HG02642 (cell line): ENCODE measurements at regions not wholly inside any gene's neighbourhood (a gene's known extent, or its start where the extent isn't known, plus 50 kb on each side); places are given as distances from the start of the nearest gene placed in this dataset.
A peak's percentile ranks its signal among the peaks of the same experiment; 100 is the strongest.
"Not testable (repeated sequence)": the region's sequence is repeated elsewhere in the genome, so short reads cannot be mapped to it uniquely, and the experiment has no call there.

Experiments used
- ATAC-seq: cut with Tn5 transposase; IDR thresholded peaks from one replicate; pipeline ENCODE4 v1.9.1; 2021; ENCODE audit warnings: mild to moderate bottlenecking; ENCODE audit not compliant: unreplicated experiment, poor library complexity

GRCh38 chr5:159493696-159494095 is 163.4 kb upstream of the IL12B start:
- no peak for ATAC-seq

GRCh38 chr5:159496773-159497172 is 166.5 kb upstream of the IL12B start:
- no peak for ATAC-seq

DNA sequence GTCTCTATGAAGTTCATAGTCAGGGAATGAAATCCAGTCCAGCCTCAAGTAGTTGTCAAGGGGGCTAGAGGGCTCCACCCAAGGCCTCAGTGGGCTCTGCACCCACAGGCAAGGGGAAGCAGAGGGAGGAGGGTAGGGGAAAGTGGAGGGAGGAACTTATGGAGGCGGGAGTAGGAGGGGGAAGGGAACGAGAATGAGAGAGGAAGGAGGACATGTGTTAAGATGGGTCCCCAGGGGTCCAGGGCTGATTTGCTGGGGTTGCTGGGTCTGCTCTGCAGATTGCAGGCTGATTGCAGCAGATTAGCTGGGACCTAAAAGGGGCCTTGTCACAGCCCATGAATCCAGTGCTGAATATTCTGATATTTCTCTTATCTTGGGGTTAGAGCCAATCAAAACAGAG is 166.9 kb upstream of the IL12B start:
- ATAC-seq: no peak

DNA sequence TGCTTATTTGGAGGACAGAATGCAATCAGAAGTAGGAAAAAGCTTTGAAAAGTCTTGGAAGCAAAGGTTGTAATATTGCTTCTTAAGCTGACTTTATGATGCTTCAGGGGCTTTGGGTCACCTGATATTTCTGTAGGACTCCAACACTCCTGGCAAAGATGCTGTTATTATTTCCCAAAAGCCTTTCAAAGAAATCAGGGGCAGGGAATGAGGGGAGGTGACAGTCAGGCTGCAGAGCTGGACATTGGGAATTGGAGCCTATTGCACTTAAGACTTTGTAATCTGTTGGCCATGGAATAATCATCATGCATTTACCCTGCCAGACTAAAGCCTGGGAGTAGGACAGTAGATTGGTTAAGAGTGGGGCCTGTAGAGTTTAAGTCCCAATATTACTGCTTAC is 168.3 kb upstream of the IL12B start:
- no peak for ATAC-seq

DNA sequence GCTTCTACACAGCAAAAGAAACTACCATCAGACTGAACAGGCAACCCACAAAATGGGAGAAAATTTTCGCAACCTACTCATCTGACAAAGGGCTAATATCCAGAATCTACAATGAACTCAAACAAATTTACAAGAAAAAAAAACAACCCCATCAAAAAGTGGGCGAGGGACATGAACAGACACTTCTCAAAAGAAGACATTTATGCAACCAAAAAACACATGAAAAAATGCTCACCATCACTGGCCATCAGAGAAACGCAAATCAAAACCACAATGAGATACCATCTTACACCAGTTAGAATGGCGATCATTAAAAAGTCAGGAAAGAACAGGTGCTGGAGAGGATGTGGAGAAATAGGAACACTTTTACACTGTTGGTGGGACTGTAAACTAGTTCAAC is 171.8 kb upstream of the IL12B start:
- not testable (repeated sequence) for ATAC-seq

DNA sequence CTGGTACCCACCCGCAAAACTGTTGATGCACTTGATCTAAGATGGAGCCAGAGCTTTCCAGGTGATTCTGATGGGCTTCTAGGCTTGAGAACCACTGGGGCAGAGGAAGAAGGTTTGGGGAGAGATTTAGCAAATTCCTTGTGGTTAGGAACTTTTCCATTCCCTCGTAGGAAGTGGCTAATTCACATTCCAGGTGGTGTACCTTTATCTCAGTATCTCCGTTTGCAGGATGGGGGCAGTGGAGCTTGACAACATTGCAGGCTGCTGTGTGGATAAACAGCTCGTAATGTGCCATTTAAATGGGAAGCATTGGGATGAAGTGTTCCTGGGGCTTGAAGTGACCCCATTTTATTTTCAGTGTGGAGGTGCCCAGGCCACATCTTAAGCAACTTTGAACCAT is 172.9 kb upstream of the IL12B start:
- ATAC-seq: no peak

- ATAC-seq: no peak
Measured at GRCh38 chr5:159504106-159504856, 174.0 kb upstream of the IL12B start.

DNA sequence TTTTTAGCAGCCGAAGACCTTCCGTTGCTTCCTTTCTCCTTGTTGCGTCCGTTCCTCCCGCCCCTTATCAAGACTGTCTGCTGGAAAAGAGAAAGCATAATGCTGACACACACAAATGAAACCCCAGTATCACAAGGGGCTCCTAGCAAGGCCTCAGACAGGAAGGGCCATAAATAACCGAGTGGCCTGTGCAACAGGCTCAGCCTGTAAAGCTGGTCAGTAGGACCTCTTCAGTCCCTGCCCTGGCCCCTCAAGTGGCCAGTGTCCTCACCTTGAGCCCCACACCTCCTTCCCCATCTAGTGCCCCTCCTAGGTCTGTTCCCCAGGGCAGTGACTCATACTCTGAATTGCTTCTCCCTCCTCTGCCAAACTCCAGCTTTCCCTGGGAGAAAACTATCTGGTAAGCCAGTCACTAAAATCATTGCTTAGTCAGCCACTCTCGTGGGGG is 174.6 kb upstream of the IL12B start:
- ATAC-seq: no peak

DNA sequence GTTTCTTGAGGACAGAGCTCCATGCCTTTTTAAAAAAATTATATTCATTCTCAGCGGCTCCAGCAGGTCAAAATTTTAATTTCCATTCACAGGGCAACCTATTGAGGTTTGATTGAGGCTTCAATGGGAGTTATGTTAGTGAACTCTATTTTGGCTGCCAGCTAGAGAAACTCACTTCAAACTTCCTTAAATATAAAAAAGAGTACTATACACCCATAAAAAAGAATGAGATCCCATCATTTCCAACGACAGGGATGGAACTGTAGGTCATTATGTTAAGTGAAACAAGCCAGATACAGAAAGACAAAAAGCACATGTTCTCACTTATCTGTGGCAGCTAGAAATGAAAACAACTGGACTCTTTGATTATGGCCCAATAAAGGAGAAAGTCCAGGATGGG is 176.8 kb upstream of the IL12B start:
- no peak for ATAC-seq

DNA sequence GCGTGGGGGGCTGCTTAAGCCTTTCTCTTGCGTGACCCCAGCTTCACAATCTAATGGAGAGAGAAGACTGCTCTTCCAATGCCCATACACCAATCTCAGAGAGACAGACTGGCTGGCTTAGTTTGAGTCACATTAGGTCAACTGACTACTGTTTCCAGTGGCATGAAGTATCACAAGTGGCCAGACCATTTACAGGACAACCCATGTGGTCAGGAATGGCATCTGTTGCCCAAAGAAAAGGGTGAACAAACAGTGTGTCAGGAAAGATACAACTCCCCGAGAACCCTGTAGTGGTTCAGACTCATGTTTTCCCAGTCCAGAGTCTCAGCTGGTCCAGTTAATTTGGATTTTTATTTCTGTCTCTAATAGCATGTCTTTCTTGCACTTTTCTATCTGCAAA is 177.4 kb upstream of the IL12B start:
- ATAC-seq: no peak

DNA sequence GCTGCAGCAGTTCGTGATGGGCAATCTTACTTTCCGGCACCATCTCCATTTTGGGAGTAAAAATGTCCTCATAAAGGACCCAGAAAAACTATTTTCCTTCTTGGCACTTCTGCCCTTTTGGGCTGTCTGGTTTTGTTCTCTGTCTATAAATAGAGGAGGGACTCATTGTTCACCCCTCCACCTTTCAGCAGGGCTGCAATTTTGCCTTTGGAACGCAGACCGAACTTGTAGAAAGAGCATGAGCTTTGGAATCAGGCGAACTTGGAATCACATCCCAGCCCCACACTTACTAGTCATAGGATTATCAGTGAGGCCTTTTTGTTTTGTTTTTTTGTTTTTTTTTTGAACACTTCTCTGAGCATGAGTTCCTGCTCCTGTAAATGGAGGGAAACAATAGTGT is 178.1 kb upstream of the IL12B start:
- ATAC-seq: no peak

- ATAC-seq: no peak
Measured at GRCh38 chr5:159509002-159509660, 178.8 kb upstream of the IL12B start.

GRCh38 chr5:159510282-159510681 is 180.0 kb upstream of the IL12B start:
- no peak for ATAC-seq

- no peak for ATAC-seq
Measured at GRCh38 chr5:159511570-159511969, 181.3 kb upstream of the IL12B start.

- ATAC-seq: no peak
Measured at GRCh38 chr5:159512064-159512463, 181.8 kb upstream of the IL12B start.

- no peak for ATAC-seq
Measured at GRCh38 chr5:159514229-159514810, 184.0 kb upstream of the IL12B start.

- no peak for ATAC-seq
Measured at GRCh38 chr5:159515197-159515596, 184.9 kb upstream of the IL12B start.

- peak; percentile 97 for ATAC-seq
Measured at GRCh38 chr5:159515909-159516415, 185.7 kb upstream of the IL12B start.

DNA sequence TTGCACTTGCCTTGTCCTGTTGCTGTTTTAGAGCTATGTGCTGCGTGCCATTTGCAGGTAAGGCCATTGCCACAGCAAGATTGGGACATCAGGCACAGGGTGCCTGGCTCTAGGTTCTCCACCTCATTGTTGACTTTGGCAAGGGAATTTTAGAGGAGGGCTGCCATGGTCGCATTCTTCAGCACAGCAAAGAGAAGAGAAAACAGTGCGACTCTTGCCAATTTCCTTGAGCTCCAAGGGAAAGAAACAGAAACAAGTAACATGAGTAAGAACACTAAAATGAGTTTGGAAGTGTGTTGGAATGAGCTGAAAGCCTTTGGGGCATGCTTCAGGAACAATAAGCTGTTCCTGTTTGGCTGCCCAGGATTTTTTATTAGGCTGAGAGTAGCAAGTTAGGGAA is 188.1 kb upstream of the IL12B start:
- ATAC-seq: no peak

DNA sequence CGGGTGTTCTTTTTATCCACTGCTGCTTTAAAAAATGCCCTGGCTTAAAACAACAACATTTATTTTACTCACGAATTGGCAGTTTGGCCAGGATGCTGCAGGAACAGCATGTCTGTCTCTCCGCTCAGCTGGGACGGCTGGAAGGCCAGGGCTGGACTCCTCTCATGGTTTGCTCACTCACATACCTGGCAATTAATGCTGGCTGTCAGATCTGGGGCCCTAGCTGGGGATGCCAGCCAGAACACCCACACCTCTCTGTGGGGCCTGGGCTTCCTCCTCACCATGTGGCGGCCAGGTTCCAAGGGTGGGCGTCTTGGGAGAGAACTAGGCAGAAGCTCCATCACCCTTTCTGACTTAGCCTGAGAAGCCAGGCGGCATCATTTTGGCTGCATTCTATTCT is 189.1 kb upstream of the IL12B start:
- no peak for ATAC-seq

DNA sequence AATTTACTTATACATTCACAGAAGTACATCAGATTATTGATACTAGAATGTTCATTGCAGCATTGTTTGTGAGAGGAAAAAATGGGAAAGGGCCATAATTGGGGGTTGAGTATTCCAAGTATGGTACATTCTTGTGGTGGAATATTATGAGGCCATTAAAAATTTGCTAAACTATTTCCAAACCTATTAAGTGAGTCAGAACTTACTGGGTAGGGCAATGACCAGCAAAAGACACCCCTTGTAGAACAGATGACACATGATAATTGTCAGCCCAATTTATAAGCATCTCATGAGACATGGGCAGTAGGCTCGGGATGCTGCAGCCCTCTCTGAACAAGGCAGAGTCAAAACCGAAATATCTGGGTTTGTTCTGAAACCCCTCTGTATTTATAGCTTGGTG is 192.6 kb upstream of the IL12B start:
- ATAC-seq: no peak
